Endothelial cell (in vitro differentiated cells): ENCODE measurements at regions not wholly inside any gene's neighbourhood (a gene's known extent, or its start where the extent isn't known, plus 50 kb on each side); places are given as distances from the start of the nearest gene placed in this dataset.
A peak's percentile ranks its signal among the peaks of the same experiment; 100 is the strongest.
"Not testable (repeated sequence)": the region's sequence is repeated elsewhere in the genome, so short reads cannot be mapped to it uniquely, and the experiment has no call there.

Source experiments
- DNase-seq: peaks from one replicate; pipeline ENCODE4 v3.0.0; 2021; ENCODE audit warnings: low spot score
- H3K27ac Mint-ChIP-seq: one replicate; pipeline ENCODE4 v1.8.0; 2021; ENCODE audit warnings: mixed read lengths, inconsistent platforms; ENCODE audit not compliant: unreplicated experiment
- H3K27me3 Mint-ChIP-seq: one replicate; pipeline ENCODE4 v1.8.0; 2021; ENCODE audit warnings: mild to moderate bottlenecking, moderate library complexity, mixed read lengths, inconsistent platforms; ENCODE audit not compliant: unreplicated experiment
- H3K36me3 Mint-ChIP-seq: one replicate; pipeline ENCODE4 v1.8.0; 2021; ENCODE audit warnings: mild to moderate bottlenecking, low read depth, mixed read lengths, inconsistent platforms; ENCODE audit not compliant: unreplicated experiment
- H3K4me1 Mint-ChIP-seq: one replicate; pipeline ENCODE4 v1.8.0; 2021; ENCODE audit warnings: mild to moderate bottlenecking, mixed read lengths, inconsistent platforms; ENCODE audit not compliant: unreplicated experiment
- H3K4me3 Mint-ChIP-seq: one replicate; pipeline ENCODE4 v1.8.0; 2021; ENCODE audit warnings: mild to moderate bottlenecking, mixed read lengths, inconsistent platforms; ENCODE audit not compliant: unreplicated experiment
- H3K9me3 Mint-ChIP-seq: one replicate; pipeline ENCODE4 v1.8.0; 2021; ENCODE audit warnings: mixed read lengths, inconsistent platforms; ENCODE audit not compliant: unreplicated experiment
- CTCF ChIP-seq: fragments of 200-600 bp; sonication (generic); IDR thresholded peaks from one replicate; pipeline ENCODE4 v1.5.0; 2021; ENCODE audit warnings: antibody characterized with exemption; ENCODE audit not compliant: unreplicated experiment

GRCh38 chr13:106089261-106089980 lies 446.0 kb downstream of the EFNB2 start:
- peaks cover 4% of the 10 kb centered on the region for H3K4me1 Mint-ChIP-seq
- H3K27ac Mint-ChIP-seq, result no peak overlapping the region
- no peak for DNase-seq
- no peak for TF ChIP-seq CTCF
- H3K27me3 Mint-ChIP-seq, result no peaks in the 10 kb centered on the region
- H3K9me3 Mint-ChIP-seq, result no peaks in the 10 kb centered on the region
- no peaks in the 10 kb centered on the region for H3K36me3 Mint-ChIP-seq
- H3K4me3 Mint-ChIP-seq, result no peak overlapping the region

GRCh38 chr13:106088085-106088484 lies 447.4 kb downstream of the EFNB2 start:
- Mint-ChIP-seq H3K9me3 (no peaks in the 10 kb centered on the region), H3K27ac (no peak overlapping the region), H3K36me3 (no peaks in the 10 kb centered on the region), H3K4me3 (no peak overlapping the region), H3K27me3 (no peaks in the 10 kb centered on the region), H3K4me1 (peaks cover 4% of the 10 kb centered on the region)
- no peak for DNase-seq
- no peak for TF ChIP-seq CTCF

- H3K36me3 Mint-ChIP-seq, result no peaks in the 10 kb centered on the region
- no peak for TF ChIP-seq CTCF
- H3K9me3 Mint-ChIP-seq, result no peaks in the 10 kb centered on the region
- no peak for DNase-seq
- peaks cover 4% of the 10 kb centered on the region for H3K4me1 Mint-ChIP-seq
- H3K27me3 Mint-ChIP-seq, result no peaks in the 10 kb centered on the region
- H3K4me3 Mint-ChIP-seq, result no peak overlapping the region
- no peak overlapping the region for H3K27ac Mint-ChIP-seq
These were observed 448.3 kb downstream of the EFNB2 start for GRCh38 chr13:106087201-106087600.

GRCh38 chr13:106083620-106084350 lies 451.7 kb downstream of the EFNB2 start:
- Mint-ChIP-seq H3K36me3 (no peaks in the 10 kb centered on the region), H3K27me3 (no peaks in the 10 kb centered on the region), H3K9me3 (no peaks in the 10 kb centered on the region), H3K27ac (no peak overlapping the region), H3K4me3 (no peak overlapping the region), H3K4me1 (peaks cover 4% of the 10 kb centered on the region)
- peak; percentile 31 for DNase-seq
- TF ChIP-seq CTCF, result peak; percentile 33

GRCh38 chr13:106081221-106081620 lies 454.2 kb downstream of the EFNB2 start:
- not testable (repeated sequence) for H3K9me3 Mint-ChIP-seq, H3K4me3 Mint-ChIP-seq, H3K4me1 Mint-ChIP-seq, H3K27me3 Mint-ChIP-seq, H3K36me3 Mint-ChIP-seq, DNase-seq, H3K27ac Mint-ChIP-seq
